ENCODE measurements at regions not wholly inside any gene's neighbourhood (a gene's known extent, or its start where the extent isn't known, plus 50 kb on each side); places are given as distances from the start of the nearest gene placed in this dataset.

- Histone ChIP-seq H3K27me3 (ENCODE audit: low read depth) (no peaks in the 10 kb centered on the region), H3K27ac (no peak overlapping the region), H3K4me3 (no peak overlapping the region), H3K4me1 (no peaks in the 10 kb centered on the region), H3K36me3 (no peaks in the 10 kb centered on the region), H3K9me3 (no peaks in the 10 kb centered on the region)
- intact Hi-C loops (cut with DNase I): no loop called here
- no peak for TF ChIP-seq CTCF (IDR thresholded peaks at IDR 0.05)
- ATAC-seq (no peak), DNase-seq (no peak)
Observed at GRCh38 chr18:72174972-72175649, 369.0 kb downstream of the CBLN2 start.

- no peaks in the 10 kb centered on the region for H3K36me3 ChIP-seq
- no peaks in the 10 kb centered on the region for H3K4me1 ChIP-seq
- no peak for DNase-seq
- no peaks in the 10 kb centered on the region for H3K9me3 ChIP-seq
- H3K27ac ChIP-seq: no peak overlapping the region
- intact Hi-C loops (cut with DNase I): no loop called here
- H3K27me3 ChIP-seq (ENCODE audit: low read depth): no peaks in the 10 kb centered on the region
- TF ChIP-seq CTCF (IDR thresholded peaks at IDR 0.05): no peak
- no peak for ATAC-seq
- no peak overlapping the region for H3K4me3 ChIP-seq
Observed at GRCh38 chr18:72171596-72171995, 372.5 kb downstream of the CBLN2 start.

- ATAC-seq (no peak), DNase-seq (no peak)
- no peak overlapping the region for H3K27ac ChIP-seq
- no peaks in the 10 kb centered on the region for H3K36me3 ChIP-seq
- H3K4me1 ChIP-seq: no peaks in the 10 kb centered on the region
- no peaks in the 10 kb centered on the region for H3K27me3 ChIP-seq (ENCODE audit: low read depth)
- H3K9me3 ChIP-seq: no peaks in the 10 kb centered on the region
- H3K4me3 ChIP-seq: no peak overlapping the region
- intact Hi-C loops (cut with DNase I): no loop called here
- TF ChIP-seq CTCF (IDR thresholded peaks at IDR 0.05): no peak
Observed at GRCh38 chr18:72161691-72162090, 382.5 kb downstream of the CBLN2 start.

- no peaks in the 10 kb centered on the region for H3K9me3 ChIP-seq
- H3K27ac ChIP-seq: no peak overlapping the region
- no peaks in the 10 kb centered on the region for H3K4me1 ChIP-seq
- ATAC-seq (no peak), DNase-seq (no peak)
- no peaks in the 10 kb centered on the region for H3K27me3 ChIP-seq (ENCODE audit: low read depth)
- H3K36me3 ChIP-seq: no peaks in the 10 kb centered on the region
- intact Hi-C loops (cut with DNase I): no loop called here
- TF ChIP-seq CTCF (IDR thresholded peaks at IDR 0.05): no peak
- H3K4me3 ChIP-seq: no peak overlapping the region
Observed at GRCh38 chr18:72160510-72161445, 383.4 kb downstream of the CBLN2 start.

- intact Hi-C loops (cut with DNase I): no loop called here
- no peak for TF ChIP-seq CTCF (IDR thresholded peaks at IDR 0.05)
- Histone ChIP-seq H3K9me3 (no peaks in the 10 kb centered on the region), H3K4me1 (no peaks in the 10 kb centered on the region), H3K27ac (no peak overlapping the region), H3K36me3 (no peaks in the 10 kb centered on the region), H3K27me3 (ENCODE audit: low read depth) (no peaks in the 10 kb centered on the region), H3K4me3 (no peak overlapping the region)
- DNase-seq: no peak
- no peak for ATAC-seq
Observed at GRCh38 chr18:72155327-72155726, 388.8 kb downstream of the CBLN2 start.

Measured in lower lobe of right lung (tissue), 2 donors.